Embryonic facial prominence (tissue), 1 donor: ENCODE measurements at regions not wholly inside any gene's neighbourhood (a gene's known extent, or its start where the extent isn't known, plus 50 kb on each side); places are given as distances from the start of the nearest gene placed in this dataset.
"Not testable (repeated sequence)": the region's sequence is repeated elsewhere in the genome, so short reads cannot be mapped to it uniquely, and the experiment has no call there.

Source experiments
- DNase-seq: peaks from one replicate; pipeline ENCODE4 v3.0.0-alpha.2; 2016; ENCODE audit errors: extremely low spot score

- DNase-seq: no peak
Observed at GRCh38 chrX:10965174-10965798, 145.8 kb upstream of the HCCS start.

- no peak for DNase-seq
Observed at GRCh38 chrX:10966057-10966456, 145.1 kb upstream of the HCCS start.

- DNase-seq: no peak
Observed at GRCh38 chrX:10971176-10971575, 140.0 kb upstream of the HCCS start.

GRCh38 chrX:10971759-10972158 is 139.4 kb upstream of the HCCS start:
- DNase-seq: no peak

DNA sequence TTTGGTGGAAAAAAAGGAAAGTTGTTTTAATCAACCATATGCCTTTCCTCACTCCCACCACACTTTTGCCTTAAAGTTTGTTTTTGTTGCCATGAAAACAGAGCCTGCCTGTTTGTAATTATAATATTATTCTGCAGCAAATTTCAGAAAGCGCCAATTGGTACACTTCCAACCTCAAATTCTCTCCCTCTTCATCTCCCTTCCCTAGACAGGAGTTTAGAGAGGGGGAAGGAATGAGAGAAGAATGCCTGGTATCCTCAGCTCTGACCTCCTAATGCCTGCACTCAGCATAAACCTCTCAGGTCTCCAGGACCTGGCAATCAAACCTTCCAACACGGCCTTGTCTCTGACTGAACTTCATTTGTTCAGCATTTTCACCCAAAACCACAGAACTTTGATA is 138.4 kb upstream of the HCCS start:
- no peak for DNase-seq

DNA sequence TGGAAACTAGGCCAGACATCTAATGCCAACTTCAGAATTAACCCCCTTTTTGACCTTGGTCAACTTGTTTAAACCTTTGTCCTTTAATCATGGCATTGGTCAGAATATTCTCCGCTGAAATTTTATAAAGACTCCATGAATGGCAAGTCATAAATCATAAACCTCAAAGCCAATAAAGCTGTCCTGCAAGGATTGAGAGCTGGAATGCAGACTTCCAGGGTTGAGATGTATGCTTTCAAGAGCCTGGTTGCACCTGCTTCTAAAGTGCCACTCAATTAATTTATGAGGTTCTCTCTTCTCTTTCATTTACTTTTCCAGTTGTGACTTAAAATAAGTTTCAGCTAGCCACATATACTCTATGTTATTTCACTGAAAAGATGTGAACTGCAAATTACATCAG is 136.2 kb upstream of the HCCS start:
- no peak for DNase-seq

GRCh38 chrX:10979956-10980355 is 131.2 kb upstream of the HCCS start:
- DNase-seq: no peak

DNA sequence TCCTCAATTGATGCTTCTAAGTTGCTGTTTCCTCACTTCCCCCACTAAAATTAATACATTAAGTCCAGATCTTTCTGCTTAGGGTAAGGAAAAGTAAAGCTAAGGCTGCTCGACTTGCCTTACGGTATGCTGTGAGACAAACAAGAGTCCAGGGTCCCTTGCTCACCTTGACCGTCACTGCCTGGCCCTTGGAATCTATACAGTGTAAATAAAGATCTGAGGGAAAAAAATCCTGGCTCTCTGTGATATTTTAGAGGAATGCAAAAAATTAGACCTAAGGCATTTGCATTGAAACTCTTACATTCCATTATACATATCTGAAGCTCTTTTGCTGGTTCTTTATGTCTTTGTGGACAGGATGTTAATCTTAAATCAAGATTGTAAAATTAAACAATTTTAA is 129.6 kb upstream of the HCCS start:
- no peak for DNase-seq

DNA sequence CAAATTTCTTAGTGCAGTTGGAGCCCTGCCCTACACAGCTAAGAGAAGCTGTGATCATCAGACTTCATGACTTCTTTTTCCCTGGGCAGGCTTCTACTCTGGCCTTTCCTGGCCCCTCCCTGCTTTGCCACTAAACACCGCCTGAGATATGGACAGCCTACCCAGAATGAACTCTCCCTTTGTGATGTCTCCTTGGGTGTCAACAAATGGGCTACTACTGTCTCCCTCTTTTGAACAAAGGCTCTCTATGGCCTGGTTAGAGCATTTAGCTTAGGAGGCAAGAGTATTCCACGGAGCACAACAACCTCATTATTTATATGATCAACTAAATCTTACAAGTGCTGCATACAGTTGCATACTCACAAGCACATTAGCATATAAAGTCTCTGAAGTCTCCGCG is 127.6 kb upstream of the HCCS start:
- no peak for DNase-seq

DNA sequence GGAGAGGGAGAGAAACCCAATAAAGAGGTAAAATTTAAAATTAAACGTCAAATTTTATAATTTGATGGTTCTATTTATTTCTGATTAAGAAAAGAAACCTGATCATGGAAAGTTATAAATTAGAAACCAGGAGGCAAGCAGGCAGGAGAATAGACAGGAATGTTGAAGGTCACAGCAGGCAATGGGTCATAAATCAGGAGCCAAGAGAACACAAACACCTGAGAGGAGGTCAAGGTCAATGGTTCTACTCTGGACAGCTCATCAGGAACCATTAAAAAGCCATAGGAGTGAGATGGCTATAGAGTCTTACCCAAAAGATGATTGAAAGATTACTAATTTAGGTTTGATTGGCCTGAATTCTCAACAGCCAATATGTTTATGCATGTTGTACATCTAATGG is 126.9 kb upstream of the HCCS start:
- DNase-seq: no peak

GRCh38 chrX:10986616-10987015 is 124.5 kb upstream of the HCCS start:
- no peak for DNase-seq

GRCh38 chrX:10988653-10989052 is 122.5 kb upstream of the HCCS start:
- DNase-seq: no peak

DNA sequence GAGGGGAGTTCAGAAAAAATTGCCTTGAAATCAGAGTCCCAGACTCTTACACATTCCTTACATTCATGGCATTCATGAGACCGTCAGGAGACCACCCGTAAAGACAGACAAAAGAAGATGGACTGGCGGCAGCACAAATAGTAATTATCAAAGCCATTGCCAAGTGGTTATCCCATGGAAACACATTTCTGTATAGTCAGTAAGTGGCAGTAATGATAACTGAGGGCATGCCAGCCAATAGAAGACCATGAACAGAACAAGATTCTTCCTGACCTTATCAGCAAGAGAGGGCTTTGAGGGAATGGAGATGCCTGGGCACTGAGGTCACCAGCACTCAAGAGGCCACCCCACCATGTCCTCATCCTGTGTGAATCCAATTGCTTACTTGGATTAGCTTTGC is 121.7 kb upstream of the HCCS start:
- DNase-seq: no peak

GRCh38 chrX:10990418-10990817 is 120.7 kb upstream of the HCCS start:
- no peak for DNase-seq

DNA sequence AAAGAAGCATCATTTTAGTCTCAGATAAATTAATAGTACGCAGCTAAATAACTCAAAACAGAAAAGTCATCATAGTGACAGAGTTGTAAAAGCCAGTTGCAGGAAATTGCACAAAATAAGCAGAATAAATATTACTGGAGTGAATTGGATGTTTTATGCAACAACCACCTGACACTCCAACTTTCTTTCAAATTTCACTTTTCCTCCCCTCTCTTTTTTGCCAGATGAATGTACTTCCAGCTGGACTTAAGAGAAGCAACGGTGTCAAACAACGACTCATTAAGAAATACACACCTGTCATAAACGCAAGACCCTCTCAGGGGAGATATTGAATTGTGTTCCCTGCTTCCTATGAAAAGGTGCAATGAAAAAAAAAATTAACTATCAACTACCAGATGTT is 120.2 kb upstream of the HCCS start:
- DNase-seq: no peak

GRCh38 chrX:10992110-10992509 is 119.0 kb upstream of the HCCS start:
- DNase-seq: no peak

GRCh38 chrX:11007076-11007475 is 104.1 kb upstream of the HCCS start:
- DNase-seq: not testable (repeated sequence)

DNA sequence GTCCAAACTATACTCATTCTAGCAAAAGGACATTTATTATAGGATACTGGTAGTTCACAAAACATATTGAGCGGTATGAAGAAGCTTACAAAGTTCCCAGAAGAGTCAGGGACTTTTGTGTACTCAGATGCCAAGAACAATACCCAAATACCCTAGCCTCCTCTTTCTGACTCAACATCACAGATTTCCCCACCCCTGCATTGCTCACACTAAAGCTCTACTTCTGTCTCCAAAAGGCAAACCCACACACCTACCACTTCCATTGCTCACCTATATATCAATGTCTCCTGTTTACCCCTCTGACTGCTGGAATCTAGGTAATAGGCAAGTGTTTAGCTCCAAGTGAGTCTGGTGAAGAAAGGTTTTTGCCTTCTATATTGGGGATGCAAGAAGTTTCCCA is 100.7 kb upstream of the HCCS start:
- no peak for DNase-seq

DNA sequence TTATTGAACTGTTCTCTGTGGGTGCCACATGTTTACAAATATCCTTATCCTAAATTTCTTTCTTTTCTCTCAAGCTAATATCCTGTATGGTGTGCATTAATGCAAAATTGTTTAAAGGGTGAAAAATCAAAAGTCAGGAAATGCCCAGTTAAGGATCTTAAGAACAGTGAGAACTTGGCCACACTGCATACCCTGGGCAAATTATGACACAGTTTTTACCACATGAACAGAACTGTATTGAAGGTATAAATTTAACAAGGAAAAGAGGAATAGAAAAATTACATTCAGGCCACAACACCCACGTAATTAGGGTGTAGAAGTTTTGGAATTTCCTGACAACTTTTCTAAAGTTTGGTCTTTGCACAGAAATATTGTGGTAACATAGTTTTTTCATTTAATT is 94.4 kb upstream of the HCCS start:
- DNase-seq: no peak

GRCh38 chrX:11022588-11022987 is 88.5 kb upstream of the HCCS start:
- DNase-seq: not testable (repeated sequence)

- no peak for DNase-seq
Observed at GRCh38 chrX:11039926-11040325, 71.2 kb upstream of the HCCS start.

DNA sequence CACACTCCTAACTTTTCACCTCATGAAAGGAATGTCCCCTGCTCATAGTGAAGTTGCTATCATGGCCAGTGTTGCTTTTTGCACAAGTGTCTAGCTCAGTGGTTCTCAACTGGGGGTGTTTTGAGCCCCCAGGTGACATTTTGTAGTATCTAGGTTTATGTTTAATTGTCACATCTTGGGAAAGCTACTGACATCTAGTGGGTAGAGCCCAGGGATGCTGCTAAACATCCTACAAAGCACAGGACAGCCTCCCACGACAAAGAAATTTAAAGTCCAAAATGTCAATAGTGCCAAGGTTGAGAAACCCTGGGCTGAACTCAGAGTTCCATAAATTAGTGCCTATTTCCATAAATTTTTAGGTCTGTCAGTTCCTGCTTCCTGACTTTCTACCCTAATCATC is 70.7 kb upstream of the HCCS start:
- no peak for DNase-seq

DNA sequence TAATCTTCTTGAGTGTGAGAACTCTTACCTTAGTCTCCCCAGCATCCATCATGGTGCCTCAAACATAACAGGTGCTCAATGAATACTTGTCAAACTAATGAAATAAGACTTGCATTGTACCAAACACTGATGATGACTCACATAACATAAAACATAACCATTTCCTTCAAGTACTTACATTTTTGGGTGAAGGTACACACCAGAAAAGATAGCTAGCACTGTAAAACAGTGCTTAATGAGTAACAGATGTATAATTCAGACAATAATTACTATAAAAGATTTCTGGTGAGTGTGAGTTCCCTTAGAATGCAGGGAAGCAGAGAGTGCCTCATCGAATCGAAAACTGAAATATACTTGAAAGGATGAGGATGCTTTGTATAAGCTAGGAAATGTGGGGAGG is 70.1 kb upstream of the HCCS start:
- no peak for DNase-seq

DNA sequence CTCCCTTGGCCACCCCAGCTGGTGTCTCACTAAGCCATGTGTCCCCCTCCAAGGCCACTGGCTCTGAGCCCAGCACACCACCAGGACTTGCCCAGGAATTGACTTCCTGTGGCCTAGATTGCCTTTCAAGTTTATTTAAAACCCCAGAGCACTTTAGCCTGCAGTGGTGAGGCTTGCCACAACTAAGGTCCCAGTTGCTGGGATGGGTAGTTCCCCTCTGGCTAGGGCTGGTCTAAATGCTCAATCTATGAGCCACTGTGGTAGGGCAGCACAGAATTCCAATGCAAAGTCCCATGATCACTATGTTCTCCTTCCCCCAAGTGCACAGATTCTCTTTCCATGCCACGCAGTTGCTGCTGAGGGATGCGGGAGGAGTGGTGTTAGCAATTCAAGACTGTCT is 61.1 kb upstream of the HCCS start:
- DNase-seq: no peak

DNA sequence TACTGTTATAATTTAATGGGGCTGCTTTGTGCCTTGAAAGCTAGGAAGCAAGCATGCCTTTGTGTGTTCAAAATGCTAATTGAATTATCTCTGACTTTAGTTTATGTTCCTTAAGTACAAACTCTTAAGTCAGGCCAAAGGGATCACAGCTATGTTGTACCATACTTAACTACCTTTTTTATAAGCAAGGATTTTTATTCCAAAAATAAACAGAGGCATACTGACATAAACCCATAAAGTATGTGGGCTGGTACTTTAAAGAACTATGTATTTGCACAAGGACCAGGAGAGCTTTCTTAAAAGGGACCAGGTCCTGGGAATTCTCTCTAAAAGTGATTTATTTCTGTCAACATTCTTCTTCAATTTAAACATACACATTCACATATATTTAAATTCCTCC is 57.8 kb upstream of the HCCS start:
- no peak for DNase-seq
